IMR-90 (cell line): ENCODE measurements at regions not wholly inside any gene's neighbourhood (a gene's known extent, or its start where the extent isn't known, plus 50 kb on each side); places are given as distances from the start of the nearest gene placed in this dataset.

Experiments
- ATAC-seq: fragments of 200-7000 bp; cut with Tn5 transposase; 2 replicates; pipeline ENCODE4 v1.9.1; 2020; ENCODE audit warnings: low read depth, mild to moderate bottlenecking, moderate library complexity
- BruUV-seq: library from RNA; stranded (reverse); fragments of 400-500 nt; replicated peaks from 2 replicates; lab custom pipeline; 2021; lab: Mats Ljungman, UMichigan
- CTCF ChIA-PET: fragments of 300-600 bp; formaldehyde crosslinking; extraction: SDS; loops from one replicate; lab custom pipeline; 2021; ENCODE audit warnings: antibody characterized with exemption; lab: Yijun Ruan, JAX
- POLR2A ChIA-PET: fragments of 300-600 bp; sonication (Branson Sonifier 250); formaldehyde crosslinking; loops from one replicate; lab custom pipeline; 2022; ENCODE audit warnings: antibody characterized with exemption; ENCODE audit not compliant: unreplicated experiment; lab: Charles Lee
- DNase-seq: peaks from one replicate; pipeline ENCODE4 v3.0.0; 2013
- H2AFZ ChIP-seq: replicated peaks from 2 replicates; pipeline ENCODE3; 2013; ENCODE audit warnings: low read length, mild to moderate bottlenecking; ENCODE audit not compliant: poor library complexity
- H2AK5ac ChIP-seq: 2 replicates; pipeline ENCODE4 v1.6.1; 2013; ENCODE audit warnings: low read depth, low read length, inconsistent platforms
- H2AK9ac ChIP-seq: replicated peaks from 2 replicates; pipeline ENCODE3; 2013; ENCODE audit warnings: mild to moderate bottlenecking, low read depth, low read length, moderate library complexity; ENCODE audit not compliant: poor library complexity
- H2BK120ac ChIP-seq: 2 replicates; pipeline ENCODE4 v1.6.1; 2013; ENCODE audit warnings: low read depth, low read length, inconsistent platforms
- H2BK15ac ChIP-seq: 3 replicates; pipeline ENCODE4 v1.6.1; 2013; ENCODE audit warnings: low read depth, low read length, inconsistent platforms
- H2BK20ac ChIP-seq: 2 replicates; pipeline ENCODE4 v1.6.1; 2013; ENCODE audit warnings: low read depth, mild to moderate bottlenecking, inconsistent platforms, low read length, moderate library complexity
- H2BK5ac ChIP-seq: 2 replicates; pipeline ENCODE4 v1.6.1; 2013; ENCODE audit warnings: mild to moderate bottlenecking, low read depth, low read length, inconsistent platforms; ENCODE audit not compliant: poor library complexity, severe bottlenecking
- H3K14ac ChIP-seq: replicated peaks from 2 replicates; pipeline ENCODE4 v1.6.1; 2013; ENCODE audit warnings: low read depth, low read length, inconsistent platforms
- H3K18ac ChIP-seq: 2 replicates; pipeline ENCODE4 v1.6.1; 2013; ENCODE audit warnings: low read depth, low read length, control low read depth
- H3K23ac ChIP-seq: 2 replicates; pipeline ENCODE4 v1.6.1; 2013; ENCODE audit warnings: low read depth, low read length, inconsistent platforms
- H3K27ac ChIP-seq: 2 replicates; pipeline ENCODE4 v1.5.1; 2013; ENCODE audit warnings: mild to moderate bottlenecking, control low read depth, low read length; ENCODE audit not compliant: insufficient read depth
- H3K27me3 ChIP-seq: 2 replicates; pipeline ENCODE4 v1.6.1; 2013; ENCODE audit warnings: low read length; ENCODE audit not compliant: control insufficient read depth, insufficient read depth
- H3K36me3 ChIP-seq: 2 replicates; pipeline ENCODE4 v1.6.1; 2013; ENCODE audit warnings: low read length, mixed read lengths; ENCODE audit not compliant: control insufficient read depth, insufficient read depth
- H3K4ac ChIP-seq: 2 replicates; pipeline ENCODE4 v1.6.1; 2013; ENCODE audit warnings: low read depth, low read length, inconsistent platforms
- H3K4me1 ChIP-seq: 2 replicates; pipeline ENCODE4 v1.6.1; 2013; ENCODE audit warnings: low read length, mixed read lengths; ENCODE audit not compliant: control insufficient read depth, insufficient read depth
- H3K4me2 ChIP-seq: 2 replicates; pipeline ENCODE4 v1.6.1; 2013; ENCODE audit warnings: low read depth, mild to moderate bottlenecking, control low read depth, low read length, moderate library complexity
- H3K4me3 ChIP-seq: 2 replicates; pipeline ENCODE4 v1.5.1; 2013; ENCODE audit warnings: low read depth, mild to moderate bottlenecking, control low read depth, low read length, moderate library complexity; ENCODE audit not compliant: insufficient read depth
- H3K56ac ChIP-seq: 2 replicates; pipeline ENCODE4 v1.6.1; 2013; ENCODE audit warnings: low read length, inconsistent platforms; ENCODE audit not compliant: insufficient read depth; ENCODE audit errors: extremely low read depth
- H3K79me1 ChIP-seq, 2 experiments: 2 replicates each; pipeline ENCODE4 v1.6.1; 2013; ENCODE audit warnings: low read length in 2 of 2, inconsistent platforms in 1 of 2, low read depth in 1 of 2
- H3K9ac ChIP-seq: 2 replicates; pipeline ENCODE4 v1.6.1; 2013; ENCODE audit warnings: low read depth, low read length, control low read depth
- H3K9me1 ChIP-seq: 2 replicates; pipeline ENCODE4 v1.6.1; 2013; ENCODE audit warnings: low read length, inconsistent platforms; ENCODE audit not compliant: insufficient read depth
- H3K9me3 ChIP-seq: 2 replicates; pipeline ENCODE4 v1.6.1; 2013; ENCODE audit warnings: low read length; ENCODE audit not compliant: control insufficient read depth, insufficient read depth
- H4K20me1 ChIP-seq: 2 replicates; pipeline ENCODE4 v1.6.1; 2013; ENCODE audit warnings: low read length, inconsistent platforms; ENCODE audit not compliant: insufficient read depth
- H4K5ac ChIP-seq: 2 replicates; pipeline ENCODE4 v1.6.1; 2013; ENCODE audit warnings: mild to moderate bottlenecking, low read depth, low read length, control low read depth
- H4K8ac ChIP-seq, 2 experiments: 2 replicates each; pipeline ENCODE4 v1.6.1; 2013; ENCODE audit warnings: low read depth in 2 of 2, low read length in 2 of 2, control low read depth in 1 of 2, inconsistent platforms in 1 of 2
- H4K91ac ChIP-seq: 2 replicates; pipeline ENCODE4 v1.6.1; 2013; ENCODE audit warnings: low read depth, low read length, inconsistent platforms; ENCODE audit not compliant: insufficient read depth
- MXI1 ChIP-seq: IDR thresholded peaks from 2 replicates; pipeline ENCODE4 v1.6.1; 2012; ENCODE audit warnings: low read depth, mild to moderate bottlenecking, low read length, moderate library complexity, borderline replicate concordance
- RAD21 ChIP-seq: IDR thresholded peaks from 2 replicates; pipeline ENCODE4 v1.6.1; 2012; ENCODE audit warnings: low read length, improper control_type of control experiment
- WGBS, 2 experiments: methylation state at CpG; one replicate each; pipeline versions ENCODE4 v1.1.5 to v1.1.7; 2013; ENCODE audit warnings: missing lambda C conversion rate in 2 of 2; ENCODE audit not compliant: insufficient read length in 1 of 2; ENCODE audit errors: extremely low coverage in 2 of 2; 5-methylcytosine and 5-hydroxymethylcytosine counted together
- dilution Hi-C: fragments of 300-500 bp; cut with HindIII; formaldehyde crosslinking; loops from one replicate; pipeline ENCODE4 v1.14.3; 2018; ENCODE audit warnings: low sequenced_read_pairs; ENCODE audit not compliant: unreplicated experiment
- in situ Hi-C: fragments of 300-500 bp; cut with MboI; formaldehyde crosslinking; loops from 3 replicates; pipeline ENCODE4 v1.14.3; 2019; ENCODE audit warnings: low sequenced_read_pairs, inconsistent platforms, mixed read lengths
- intact Hi-C: fragments of 100-400 bp; cut with micrococcal nuclease; formaldehyde crosslinking; loops from 2 replicates; pipeline ENCODE4 v1.10.0; 2022

DNA sequence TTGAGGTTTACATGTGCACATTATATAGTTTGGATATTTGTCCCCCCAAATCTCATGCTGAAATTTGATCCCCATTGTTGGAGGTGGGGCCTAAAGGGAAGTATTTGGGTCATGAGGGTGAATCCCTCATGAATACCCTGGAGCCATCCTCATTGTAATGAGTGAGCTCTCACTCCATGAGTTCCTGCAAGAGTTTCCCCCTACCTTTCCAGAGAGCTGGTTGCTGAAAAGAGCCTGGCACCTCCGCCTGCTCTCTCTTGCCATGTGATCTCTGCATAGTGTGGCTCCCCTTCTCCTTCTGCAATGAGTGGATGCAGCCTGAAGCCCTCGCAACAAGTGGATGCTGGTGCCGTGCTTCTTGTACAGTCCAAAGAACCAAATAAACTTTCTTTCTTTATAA, 234.3 kb upstream of the DIO2 start:
- TF ChIP-seq RAD21 (no peak), MXI1 (no peak)
- ATAC-seq (no peak), DNase-seq (no peak)
- H2BK20ac ChIP-seq = no peak overlapping the region
- no peak overlapping the region for H2AK5ac ChIP-seq
- no TSS peak for BruUV-seq
- H3K27ac ChIP-seq = no peak overlapping the region
- in situ Hi-C loops = no loop called here
- H4K91ac ChIP-seq = no peak overlapping the region
- H3K36me3 ChIP-seq = no peaks in the 10 kb centered on the region
- no peak overlapping the region for H3K4me3 ChIP-seq
- peaks cover 5% of the 10 kb centered on the region for H3K4me1 ChIP-seq
- H3K9me1 ChIP-seq = no peaks in the 10 kb centered on the region
- H4K20me1 ChIP-seq = no peaks in the 10 kb centered on the region
- WGBS, 2 experiments = no CpG with 5 or more reads among the region's 3 CpGs
- no peak overlapping the region for H3K4ac ChIP-seq
- H2BK5ac ChIP-seq = no peak overlapping the region
- H3K4me2 ChIP-seq = no peak overlapping the region
- dilution Hi-C loops = no loop called here
- no peaks in the 10 kb centered on the region for H3K27me3 ChIP-seq
- no peak overlapping the region for H4K8ac ChIP-seq
- H4K5ac ChIP-seq = no peak overlapping the region
- H2BK15ac ChIP-seq = peak overlapping the region; percentile 4; the same call in 1 of the 3 replicates
- H3K56ac ChIP-seq = no peak overlapping the region
- POLR2A ChIA-PET = no interaction called here
- no peak overlapping the region for H2AFZ ChIP-seq
- H3K9me3 ChIP-seq = peaks cover 2% of the 10 kb centered on the region
- H3K23ac ChIP-seq = no peak overlapping the region
- no peak overlapping the region for H3K18ac ChIP-seq
- no peak overlapping the region for H2AK9ac ChIP-seq
- no peaks in the 10 kb centered on the region for H3K79me1 ChIP-seq
- no peak overlapping the region for H2BK120ac ChIP-seq
- no peak overlapping the region for H3K9ac ChIP-seq
- CTCF ChIA-PET = no interaction called here
- no peak overlapping the region for H3K14ac ChIP-seq
- intact Hi-C loops = no loop called here
